OCI-LY1 (cell line): ENCODE measurements at regions not wholly inside any gene's neighbourhood (a gene's known extent, or its start where the extent isn't known, plus 50 kb on each side); places are given as distances from the start of the nearest gene placed in this dataset.

Experiments used
- H2AFZ ChIP-seq: fragments of 200-600 bp; sonication (generic), shearing (Covaris generic); 2 replicates; pipeline ENCODE4 v1.6.0; 2014; ENCODE audit warnings: antibody characterized with exemption, mild to moderate bottlenecking, low read length
- H3F3A ChIP-seq: fragments of 200-600 bp; sonication (generic), shearing (Covaris generic); 2 replicates; pipeline ENCODE4 v1.6.0; 2014; ENCODE audit warnings: mild to moderate bottlenecking, antibody characterized with exemption, low read length, moderate library complexity; ENCODE audit not compliant: insufficient read depth
- H3K27ac ChIP-seq: fragments of 200-600 bp; sonication (generic); 2 replicates; pipeline ENCODE4 v1.5.1; 2014; ENCODE audit warnings: low read length, mixed run types, mild to moderate bottlenecking, low read depth; ENCODE audit not compliant: poor library complexity, severe bottlenecking
- H3K27me3 ChIP-seq: fragments of 200-600 bp; sonication (generic); 2 replicates; pipeline ENCODE4 v1.6.0; 2014; ENCODE audit warnings: antibody characterized with exemption, mild to moderate bottlenecking, low read length, moderate library complexity; ENCODE audit not compliant: insufficient read depth
- H3K36me3 ChIP-seq: fragments of 200-600 bp; sonication (generic); 2 replicates; pipeline ENCODE4 v1.6.1; 2014; ENCODE audit warnings: mild to moderate bottlenecking, antibody characterized with exemption, low read length, moderate library complexity, mixed read lengths; ENCODE audit not compliant: insufficient read depth
- H3K4me1 ChIP-seq: fragments of 200-600 bp; sonication (generic); 2 replicates; pipeline ENCODE4 v1.5.1; 2014; ENCODE audit warnings: mild to moderate bottlenecking, low read length, moderate library complexity; ENCODE audit not compliant: insufficient read depth, severe bottlenecking
- H3K4me2 ChIP-seq: fragments of 200-600 bp; sonication (generic), shearing (Covaris generic); 2 replicates; pipeline ENCODE4 v1.6.1; 2014; ENCODE audit warnings: low read length
- H3K4me3 ChIP-seq: fragments of 200-600 bp; sonication (generic); 2 replicates; pipeline ENCODE4 v1.5.1; 2014; ENCODE audit warnings: low read length, low read depth, mild to moderate bottlenecking, mixed read lengths; ENCODE audit not compliant: poor library complexity, severe bottlenecking
- H3K79me2 ChIP-seq: fragments of 200-600 bp; shearing (Covaris generic); 2 replicates; pipeline ENCODE4 v1.6.1; 2016; ENCODE audit warnings: mixed run types, low read length, mixed read lengths; ENCODE audit not compliant: insufficient read depth
- H3K9ac ChIP-seq: fragments of 200-600 bp; sonication (generic), shearing (Covaris generic); 2 replicates; pipeline ENCODE4 v1.6.1; 2014; ENCODE audit warnings: mild to moderate bottlenecking, low read length, mixed read lengths
- H3K9me2 ChIP-seq: fragments of 200-600 bp; sonication (generic), shearing (Covaris generic); 2 replicates; pipeline ENCODE4 v1.6.1; 2014; ENCODE audit warnings: low read depth, mild to moderate bottlenecking, low read length, mixed read lengths
- H3K9me3 ChIP-seq: fragments of 200-600 bp; shearing (Covaris generic); 2 replicates; pipeline ENCODE4 v1.6.1; 2014; ENCODE audit warnings: low read length, mixed read lengths
- H4K20me1 ChIP-seq: fragments of 200-600 bp; sonication (generic), shearing (Covaris generic); 2 replicates; pipeline ENCODE4 v1.6.0; 2016; ENCODE audit warnings: mild to moderate bottlenecking, low read length; ENCODE audit not compliant: insufficient read depth
- EZH2 ChIP-seq: fragments of 200-600 bp; sonication (generic), shearing (Covaris generic); IDR thresholded peaks from 2 replicates; pipeline ENCODE4 v1.8.0; 2017; ENCODE audit warnings: borderline replicate concordance, mixed run types, mild to moderate bottlenecking, antibody characterized with exemption, low read length, moderate library complexity, mixed read lengths
- TF ChIP-seq, protein P1 (sequence below): fragments of 200-600 bp; sonication (generic), shearing (Covaris generic); IDR thresholded peaks from 2 replicates; pipeline ENCODE4 v1.5.1; 2017; ENCODE audit warnings: mild to moderate bottlenecking, antibody characterized with exemption, low read length, moderate library complexity, mixed read lengths

GRCh38 chr4:19776021-19776459 lies 475.7 kb upstream of the SLIT2 start:
- no peak overlapping the region for H3K27ac ChIP-seq

GRCh38 chr4:19774690-19775256 lies 476.9 kb upstream of the SLIT2 start:
- Histone ChIP-seq H3K9me2 (no peaks in the 10 kb centered on the region), H3F3A (no peaks in the 10 kb centered on the region), H3K36me3 (no peaks in the 10 kb centered on the region), H3K27me3 (no peaks in the 10 kb centered on the region), H3K79me2 (no peaks in the 10 kb centered on the region), H2AFZ (no peak overlapping the region), H4K20me1 (no peaks in the 10 kb centered on the region), H3K9ac (no peak overlapping the region), H3K4me2 (no peak overlapping the region), H3K4me1 (peaks cover 4% of the 10 kb centered on the region), H3K27ac (no peak overlapping the region), H3K4me3 (no peak overlapping the region), H3K9me3 (no peaks in the 10 kb centered on the region)
- TF ChIP-seq, protein P1, sequence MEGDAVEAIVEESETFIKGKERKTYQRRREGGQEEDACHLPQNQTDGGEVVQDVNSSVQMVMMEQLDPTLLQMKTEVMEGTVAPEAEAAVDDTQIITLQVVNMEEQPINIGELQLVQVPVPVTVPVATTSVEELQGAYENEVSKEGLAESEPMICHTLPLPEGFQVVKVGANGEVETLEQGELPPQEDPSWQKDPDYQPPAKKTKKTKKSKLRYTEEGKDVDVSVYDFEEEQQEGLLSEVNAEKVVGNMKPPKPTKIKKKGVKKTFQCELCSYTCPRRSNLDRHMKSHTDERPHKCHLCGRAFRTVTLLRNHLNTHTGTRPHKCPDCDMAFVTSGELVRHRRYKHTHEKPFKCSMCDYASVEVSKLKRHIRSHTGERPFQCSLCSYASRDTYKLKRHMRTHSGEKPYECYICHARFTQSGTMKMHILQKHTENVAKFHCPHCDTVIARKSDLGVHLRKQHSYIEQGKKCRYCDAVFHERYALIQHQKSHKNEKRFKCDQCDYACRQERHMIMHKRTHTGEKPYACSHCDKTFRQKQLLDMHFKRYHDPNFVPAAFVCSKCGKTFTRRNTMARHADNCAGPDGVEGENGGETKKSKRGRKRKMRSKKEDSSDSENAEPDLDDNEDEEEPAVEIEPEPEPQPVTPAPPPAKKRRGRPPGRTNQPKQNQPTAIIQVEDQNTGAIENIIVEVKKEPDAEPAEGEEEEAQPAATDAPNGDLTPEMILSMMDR: no peak
- TF ChIP-seq EZH2: no peak

More at GRCh38 chr4:19776021-19776459, 475.7 kb upstream of the SLIT2 start:
- H3K9me2 ChIP-seq: no peaks in the 10 kb centered on the region
- no peak overlapping the region; the same call in 1 of the 2 replicates for H3K4me2 ChIP-seq
- no peak overlapping the region for H2AFZ ChIP-seq
- peaks cover 4% of the 10 kb centered on the region for H3K4me1 ChIP-seq
- H3K27me3 ChIP-seq: no peaks in the 10 kb centered on the region
- no peak overlapping the region for H3K9ac ChIP-seq
- H3K79me2 ChIP-seq: no peaks in the 10 kb centered on the region
- H3K4me3 ChIP-seq: no peak overlapping the region
- H3K36me3 ChIP-seq: no peaks in the 10 kb centered on the region
- H3K9me3 ChIP-seq: no peaks in the 10 kb centered on the region
- no peaks in the 10 kb centered on the region for H3F3A ChIP-seq
- TF ChIP-seq, protein P1: no peak
- no peak for TF ChIP-seq EZH2
- H4K20me1 ChIP-seq: no peaks in the 10 kb centered on the region

GRCh38 chr4:19772581-19772980 lies 479.1 kb upstream of the SLIT2 start:
- H3F3A ChIP-seq: no peaks in the 10 kb centered on the region
- no peaks in the 10 kb centered on the region for H3K27me3 ChIP-seq
- H3K79me2 ChIP-seq: no peaks in the 10 kb centered on the region
- H3K4me1 ChIP-seq: peaks cover 4% of the 10 kb centered on the region
- H3K9ac ChIP-seq: no peak overlapping the region
- no peak overlapping the region for H3K27ac ChIP-seq
- no peak overlapping the region for H3K4me2 ChIP-seq
- H3K9me2 ChIP-seq: no peaks in the 10 kb centered on the region
- TF ChIP-seq, protein P1: no peak
- no peak for TF ChIP-seq EZH2
- H4K20me1 ChIP-seq: no peaks in the 10 kb centered on the region
- no peaks in the 10 kb centered on the region for H3K9me3 ChIP-seq
- no peak overlapping the region for H2AFZ ChIP-seq
- no peaks in the 10 kb centered on the region for H3K36me3 ChIP-seq
- H3K4me3 ChIP-seq: no peak overlapping the region
